Subcutaneous abdominal adipose tissue (tissue), 5 donors: ENCODE measurements at regions not wholly inside any gene's neighbourhood (a gene's known extent, or its start where the extent isn't known, plus 50 kb on each side); places are given as distances from the start of the nearest gene placed in this dataset.

Experiments used
- H3K27ac ChIP-seq: one replicate; pipeline ENCODE4 v1.7.0; 2013; ENCODE audit warnings: low read depth, mild to moderate bottlenecking, inconsistent platforms, low read length, moderate library complexity
- H3K27me3 ChIP-seq, 5 donors: one replicate each; pipeline ENCODE4 v1.7.0; 2013; ENCODE audit warnings: low read length in 5 of 5, inconsistent platforms in 1 of 5; ENCODE audit not compliant: control insufficient read depth in 5 of 5, insufficient read depth in 4 of 5
- H3K36me3 ChIP-seq, 5 donors: one replicate each; pipeline ENCODE4 v1.7.0; 2013; ENCODE audit warnings: low read length in 5 of 5; ENCODE audit not compliant: control insufficient read depth in 5 of 5, insufficient read depth in 5 of 5
- H3K4me1 ChIP-seq, 5 donors: one replicate each; pipeline ENCODE4 v1.7.0; 2013; ENCODE audit warnings: low read length in 5 of 5, mild to moderate bottlenecking in 3 of 5, moderate library complexity in 1 of 5; ENCODE audit not compliant: control insufficient read depth in 5 of 5, insufficient read depth in 5 of 5
- H3K4me3 ChIP-seq, 5 donors: one replicate each; pipeline ENCODE4 v1.7.0; 2013; ENCODE audit warnings: low read length in 5 of 5, low read depth in 1 of 5
- H3K9ac ChIP-seq, 5 donors: one replicate each; pipeline ENCODE4 v1.7.0; 2013; ENCODE audit warnings: low read length in 5 of 5, mild to moderate bottlenecking in 4 of 5, moderate library complexity in 3 of 5
- H3K9me3 ChIP-seq, 5 donors: one replicate each; pipeline ENCODE4 v1.7.0; 2013; ENCODE audit warnings: low read length in 5 of 5; ENCODE audit not compliant: control insufficient read depth in 5 of 5
- donor health status: healthy.
- donor health status: healthy.
- donor health status: healthy.
- donor health status: healthy.
- donor health status: healthy.

GRCh38 chr15:81755626-81756025, 290.2 kb downstream of the MEX3B start:
- Histone ChIP-seq H3K27me3 (peaks cover 0 to 3% (median 0%) of the 10 kb centered on the region in 5 donors), H3K9ac (no peak overlapping the region), H3K4me1 (peaks cover 0 to 27% (median 13%) of the 10 kb centered on the region in 5 donors), H3K27ac (no peak overlapping the region), H3K36me3 (no peaks in the 10 kb centered on the region), H3K9me3 (no peaks in the 10 kb centered on the region), H3K4me3 (no peak overlapping the region)

GRCh38 chr15:81754078-81754477, 291.7 kb downstream of the MEX3B start:
- no peak overlapping the region for H3K4me3 ChIP-seq
- H3K27ac ChIP-seq: no peak overlapping the region
- no peak overlapping the region for H3K9ac ChIP-seq
- peaks cover 0 to 31% (median 13%) of the 10 kb centered on the region in 5 donors for H3K4me1 ChIP-seq
- H3K36me3 ChIP-seq: no peaks in the 10 kb centered on the region
- H3K9me3 ChIP-seq: no peaks in the 10 kb centered on the region
- peaks cover 0 to 10% (median 2%) of the 10 kb centered on the region in 5 donors for H3K27me3 ChIP-seq

GRCh38 chr15:81752974-81753373, 292.8 kb downstream of the MEX3B start:
- Histone ChIP-seq H3K27me3 (peaks cover 0 to 10% (median 2%) of the 10 kb centered on the region in 5 donors), H3K27ac (no peak overlapping the region), H3K9ac (no peak overlapping the region), H3K36me3 (no peaks in the 10 kb centered on the region), H3K4me3 (no peak overlapping the region), H3K4me1 (peaks cover 0 to 31% (median 13%) of the 10 kb centered on the region in 5 donors), H3K9me3 (no peaks in the 10 kb centered on the region)

GRCh38 chr15:81752546-81752942, 293.3 kb downstream of the MEX3B start:
- Histone ChIP-seq H3K4me1 (peaks cover 0 to 31% (median 13%) of the 10 kb centered on the region in 5 donors), H3K27me3 (peaks cover 0 to 10% (median 2%) of the 10 kb centered on the region in 5 donors), H3K4me3 (no peak overlapping the region), H3K9ac (no peak overlapping the region), H3K36me3 (no peaks in the 10 kb centered on the region), H3K9me3 (no peaks in the 10 kb centered on the region), H3K27ac (no peak overlapping the region)

GRCh38 chr15:81751816-81752545, 293.8 kb downstream of the MEX3B start:
- Histone ChIP-seq H3K36me3 (no peaks in the 10 kb centered on the region), H3K9ac (no peak overlapping the region), H3K27ac (no peak overlapping the region), H3K4me3 (no peak overlapping the region), H3K4me1 (peaks cover 0 to 31% (median 13%) of the 10 kb centered on the region in 5 donors), H3K9me3 (no peaks in the 10 kb centered on the region), H3K27me3 (peaks cover 0 to 10% (median 2%) of the 10 kb centered on the region in 5 donors)

GRCh38 chr15:81751256-81751655, 294.6 kb downstream of the MEX3B start:
- no peaks in the 10 kb centered on the region for H3K36me3 ChIP-seq
- H3K9ac ChIP-seq: no peak overlapping the region
- no peak overlapping the region for H3K4me3 ChIP-seq
- peaks cover 0 to 10% (median 2%) of the 10 kb centered on the region in 5 donors for H3K27me3 ChIP-seq
- no peak overlapping the region for H3K27ac ChIP-seq
- no peaks in the 10 kb centered on the region for H3K9me3 ChIP-seq
- peaks cover 0 to 34% (median 13%) of the 10 kb centered on the region in 5 donors for H3K4me1 ChIP-seq

GRCh38 chr15:81749716-81750375, 296.0 kb downstream of the MEX3B start:
- H3K36me3 ChIP-seq: no peaks in the 10 kb centered on the region
- H3K4me3 ChIP-seq: no peak overlapping the region
- H3K4me1 ChIP-seq: peaks cover 0 to 34% (median 13%) of the 10 kb centered on the region in 5 donors
- peaks cover 0 to 10% (median 2%) of the 10 kb centered on the region in 5 donors for H3K27me3 ChIP-seq
- H3K27ac ChIP-seq: no peak overlapping the region
- H3K9ac ChIP-seq: no peak overlapping the region
- no peaks in the 10 kb centered on the region for H3K9me3 ChIP-seq

- H3K4me3 ChIP-seq: no peak overlapping the region
- peaks cover 0 to 23% (median 9%) of the 10 kb centered on the region in 5 donors for H3K4me1 ChIP-seq
- no peak overlapping the region for H3K9ac ChIP-seq
- no peaks in the 10 kb centered on the region for H3K36me3 ChIP-seq
- no peak overlapping the region for H3K27ac ChIP-seq
- no peaks in the 10 kb centered on the region for H3K9me3 ChIP-seq
- peaks cover 0 to 10% (median 2%) of the 10 kb centered on the region in 5 donors for H3K27me3 ChIP-seq
Observed at GRCh38 chr15:81747482-81747881, 298.3 kb downstream of the MEX3B start.

GRCh38 chr15:81747026-81747425, 298.8 kb downstream of the MEX3B start:
- Histone ChIP-seq H3K27ac (no peak overlapping the region), H3K27me3 (peaks cover 0 to 10% (median 2%) of the 10 kb centered on the region in 5 donors), H3K9ac (no peak overlapping the region), H3K9me3 (no peaks in the 10 kb centered on the region), H3K4me1 (peaks cover 0 to 18% (median 4%) of the 10 kb centered on the region in 5 donors), H3K36me3 (no peaks in the 10 kb centered on the region), H3K4me3 (no peak overlapping the region)

- H3K9ac ChIP-seq: no peak overlapping the region
- H3K36me3 ChIP-seq: no peaks in the 10 kb centered on the region
- H3K27me3 ChIP-seq: no peaks in the 10 kb centered on the region
- peaks cover 0 to 8% (median 0%) of the 10 kb centered on the region in 5 donors for H3K4me1 ChIP-seq
- H3K9me3 ChIP-seq: no peaks in the 10 kb centered on the region
- H3K27ac ChIP-seq: no peak overlapping the region
- H3K4me3 ChIP-seq: no peak overlapping the region
Observed at GRCh38 chr15:81744364-81744763, 301.5 kb downstream of the MEX3B start.
